ENCODE measurements at regions not wholly inside any gene's neighbourhood (a gene's known extent, or its start where the extent isn't known, plus 50 kb on each side); places are given as distances from the start of the nearest gene placed in this dataset.

DNA sequence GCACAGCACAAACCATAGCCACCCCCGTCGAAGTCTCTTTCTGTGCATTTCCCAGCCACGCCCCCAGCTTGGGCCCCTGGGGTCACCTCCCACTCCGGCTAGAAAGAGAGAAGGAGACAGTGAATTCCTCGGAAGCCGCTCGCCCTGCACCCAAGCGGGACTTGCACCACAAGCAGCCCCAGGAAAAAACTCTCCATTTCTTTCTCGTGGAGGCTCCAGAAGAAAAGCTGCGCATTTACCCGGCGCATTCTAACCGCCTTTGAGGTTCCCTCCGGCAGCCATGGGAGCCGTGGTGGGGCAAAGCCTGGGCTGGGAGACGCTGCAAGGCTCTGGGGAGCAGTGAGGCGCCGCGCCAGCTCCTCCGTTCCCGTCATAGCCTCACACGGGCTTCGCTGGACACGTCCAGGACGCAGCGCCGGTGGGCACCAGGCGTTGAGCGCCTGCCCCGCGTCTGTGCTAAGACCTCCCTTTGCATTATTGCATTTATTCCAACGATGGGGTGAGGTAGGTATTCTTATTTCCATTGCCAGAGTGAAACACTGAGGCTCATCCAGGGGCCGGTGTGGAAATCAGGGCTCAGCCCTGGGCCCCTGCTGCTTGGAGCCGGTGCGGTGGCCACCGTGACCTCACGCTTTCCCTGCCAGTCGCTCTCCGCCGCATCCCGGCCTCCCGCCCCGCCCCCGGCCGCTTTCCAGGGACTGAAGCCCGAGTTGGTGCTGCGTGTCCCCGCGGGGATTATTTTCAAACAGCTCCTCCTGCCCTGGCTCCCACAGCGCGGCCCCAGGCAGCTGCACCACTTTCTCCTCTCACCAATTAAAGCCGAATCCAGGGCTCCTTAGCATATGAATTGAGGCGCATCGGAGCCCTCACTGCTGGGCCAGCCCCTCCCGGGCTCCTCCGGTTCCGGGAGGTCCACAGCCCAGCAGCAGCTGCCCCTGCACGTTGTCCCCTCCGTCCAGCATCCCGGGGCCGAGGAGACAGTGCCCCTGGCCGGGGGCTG lies 148.3 kb upstream of the AFDN start:
- DNase-seq (ENCODE audit: low spot score), result no peak
- TF ChIP-seq, protein P1, sequence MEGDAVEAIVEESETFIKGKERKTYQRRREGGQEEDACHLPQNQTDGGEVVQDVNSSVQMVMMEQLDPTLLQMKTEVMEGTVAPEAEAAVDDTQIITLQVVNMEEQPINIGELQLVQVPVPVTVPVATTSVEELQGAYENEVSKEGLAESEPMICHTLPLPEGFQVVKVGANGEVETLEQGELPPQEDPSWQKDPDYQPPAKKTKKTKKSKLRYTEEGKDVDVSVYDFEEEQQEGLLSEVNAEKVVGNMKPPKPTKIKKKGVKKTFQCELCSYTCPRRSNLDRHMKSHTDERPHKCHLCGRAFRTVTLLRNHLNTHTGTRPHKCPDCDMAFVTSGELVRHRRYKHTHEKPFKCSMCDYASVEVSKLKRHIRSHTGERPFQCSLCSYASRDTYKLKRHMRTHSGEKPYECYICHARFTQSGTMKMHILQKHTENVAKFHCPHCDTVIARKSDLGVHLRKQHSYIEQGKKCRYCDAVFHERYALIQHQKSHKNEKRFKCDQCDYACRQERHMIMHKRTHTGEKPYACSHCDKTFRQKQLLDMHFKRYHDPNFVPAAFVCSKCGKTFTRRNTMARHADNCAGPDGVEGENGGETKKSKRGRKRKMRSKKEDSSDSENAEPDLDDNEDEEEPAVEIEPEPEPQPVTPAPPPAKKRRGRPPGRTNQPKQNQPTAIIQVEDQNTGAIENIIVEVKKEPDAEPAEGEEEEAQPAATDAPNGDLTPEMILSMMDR (IDR thresholded peaks at IDR 0.05; ENCODE audit: extremely low read depth, insufficient read depth, missing control alignments), result no peak
- in situ Hi-C loops (cut with MboI; ENCODE audit: low pct_unique_long_range_greater_than_20kb, low sequenced_read_pairs, unreplicated experiment), result no loop called here

DNA sequence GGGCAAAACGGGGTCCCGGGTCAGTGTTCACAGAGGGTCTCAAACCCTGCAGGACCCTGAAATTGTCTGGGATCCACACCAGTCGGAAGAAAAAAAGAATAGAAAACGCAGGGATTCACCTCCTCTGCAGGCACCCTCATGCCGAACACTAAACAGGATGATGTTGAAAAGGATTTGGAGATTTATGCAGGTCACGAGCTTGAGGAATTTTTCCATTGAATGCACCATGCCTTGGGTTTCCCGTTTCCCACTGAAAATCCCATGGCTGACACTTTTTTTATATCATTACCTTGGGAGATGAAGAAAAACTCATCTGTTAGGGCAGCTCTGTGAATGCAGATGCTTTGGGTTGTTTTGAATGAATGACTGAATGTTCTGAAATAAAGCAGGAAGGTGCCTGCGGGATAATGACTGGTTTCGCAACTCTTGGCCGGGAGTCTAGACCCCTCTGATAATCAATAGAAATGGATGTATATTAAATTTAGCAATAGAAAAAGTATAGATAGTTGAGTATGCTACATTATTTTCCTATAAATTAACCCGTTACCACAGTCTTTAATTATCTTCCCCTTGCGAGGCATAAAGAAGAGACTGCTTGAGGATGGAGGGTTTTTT lies 147.5 kb upstream of the AFDN start:
- TF ChIP-seq, protein P1 (IDR thresholded peaks at IDR 0.05; ENCODE audit: extremely low read depth, insufficient read depth, missing control alignments), result no peak
- DNase-seq (ENCODE audit: low spot score), result no peak
- in situ Hi-C loops (cut with MboI; ENCODE audit: low pct_unique_long_range_greater_than_20kb, low sequenced_read_pairs, unreplicated experiment), result no loop called here

DNA sequence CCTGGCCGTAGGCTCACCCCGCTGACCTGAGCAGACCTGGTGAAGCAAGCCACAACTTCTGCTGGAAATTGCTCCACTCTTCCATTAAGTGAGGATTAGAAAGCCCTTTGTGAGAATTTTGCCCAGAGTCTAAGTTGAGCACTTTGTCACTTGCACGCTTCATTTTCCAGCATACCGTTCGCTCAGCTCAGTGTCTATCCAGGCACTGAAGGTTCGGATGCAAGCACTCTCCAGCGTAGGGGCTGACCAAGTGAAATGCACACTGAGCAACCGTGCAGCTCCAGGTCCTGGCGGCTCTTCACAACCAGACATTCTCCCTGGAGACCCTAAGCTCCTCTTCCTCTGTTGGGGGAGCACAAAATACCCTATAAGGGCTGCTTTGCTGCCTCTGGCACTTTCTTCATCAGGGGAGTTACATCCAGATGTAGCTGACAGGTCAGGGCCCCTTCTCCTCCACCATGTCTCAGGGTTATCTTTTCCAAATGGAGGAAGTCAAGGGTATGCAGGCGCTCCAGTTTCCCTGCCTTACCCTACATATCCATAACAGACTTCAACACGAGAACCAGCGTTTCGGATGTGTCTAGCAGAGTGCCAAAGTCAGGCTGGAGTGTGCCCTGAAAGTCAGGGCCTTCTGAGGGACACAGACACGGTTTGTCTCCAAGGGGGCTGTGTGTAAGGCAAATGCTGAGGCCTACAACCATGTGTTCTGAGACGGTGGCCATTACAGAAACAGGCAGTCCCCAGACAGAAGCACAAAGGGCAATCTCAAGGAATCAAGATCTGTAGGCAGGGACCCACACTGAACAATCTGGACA lies 146.7 kb upstream of the AFDN start:
- no peak for DNase-seq (ENCODE audit: low spot score)
- TF ChIP-seq, protein P1 (IDR thresholded peaks at IDR 0.05; ENCODE audit: extremely low read depth, insufficient read depth, missing control alignments), result no peak
- in situ Hi-C loops (cut with MboI; ENCODE audit: low pct_unique_long_range_greater_than_20kb, low sequenced_read_pairs, unreplicated experiment), result no loop called here

DNA sequence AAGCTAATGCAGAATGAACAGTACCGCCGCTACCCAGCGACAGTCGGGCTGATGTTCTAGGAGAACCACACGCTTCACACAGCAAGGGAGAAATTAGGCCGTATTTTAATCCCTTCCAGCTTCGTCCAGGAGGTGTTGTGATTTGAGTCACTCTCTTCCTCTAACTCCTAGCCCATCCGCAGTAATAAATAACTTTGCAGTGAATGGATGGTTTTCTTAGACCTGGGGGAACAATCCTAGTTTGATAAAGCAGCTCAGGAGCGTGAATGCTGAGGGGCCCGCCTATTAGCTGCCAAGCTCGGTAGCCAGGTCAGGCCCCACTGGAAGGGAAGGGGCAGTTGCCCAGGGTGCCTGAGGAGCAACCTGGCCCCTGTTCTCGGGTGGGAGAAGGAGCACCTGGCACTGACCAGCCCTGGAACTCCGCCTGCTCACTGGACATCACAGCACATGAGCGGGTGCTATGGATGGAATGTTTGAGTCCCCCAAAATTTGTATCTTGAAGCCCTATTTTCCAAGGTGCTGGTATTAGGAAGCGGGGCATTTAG lies 146.0 kb upstream of the AFDN start:
- TF ChIP-seq, protein P1 (IDR thresholded peaks at IDR 0.05; ENCODE audit: extremely low read depth, insufficient read depth, missing control alignments), result no peak
- in situ Hi-C loops (cut with MboI; ENCODE audit: low pct_unique_long_range_greater_than_20kb, low sequenced_read_pairs, unreplicated experiment), result no loop called here
- DNase-seq (ENCODE audit: low spot score), result no peak

DNA sequence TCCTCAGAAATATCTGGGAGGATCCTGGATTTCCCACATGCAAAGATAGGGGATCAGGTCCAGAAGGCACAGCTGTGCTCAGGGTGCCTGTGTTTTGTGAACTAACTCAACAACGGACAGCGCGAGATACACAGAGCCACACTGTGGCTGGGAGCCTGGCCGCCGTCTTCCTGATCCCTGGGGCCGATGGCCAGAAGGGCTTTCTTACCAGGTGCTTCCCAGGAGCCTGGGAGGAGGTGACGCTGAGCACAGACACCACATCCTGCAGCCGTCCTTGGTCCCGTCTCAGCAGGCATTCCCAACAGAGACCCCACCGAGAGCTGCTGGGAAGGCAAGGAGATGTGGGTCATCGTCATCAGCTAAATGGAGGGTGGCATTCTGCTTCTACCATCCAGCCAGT lies 144.6 kb upstream of the AFDN start:
- in situ Hi-C loops (cut with MboI; ENCODE audit: low pct_unique_long_range_greater_than_20kb, low sequenced_read_pairs, unreplicated experiment), result no loop called here
- DNase-seq (ENCODE audit: low spot score), result no peak
- TF ChIP-seq, protein P1 (IDR thresholded peaks at IDR 0.05; ENCODE audit: extremely low read depth, insufficient read depth, missing control alignments), result no peak

DNA sequence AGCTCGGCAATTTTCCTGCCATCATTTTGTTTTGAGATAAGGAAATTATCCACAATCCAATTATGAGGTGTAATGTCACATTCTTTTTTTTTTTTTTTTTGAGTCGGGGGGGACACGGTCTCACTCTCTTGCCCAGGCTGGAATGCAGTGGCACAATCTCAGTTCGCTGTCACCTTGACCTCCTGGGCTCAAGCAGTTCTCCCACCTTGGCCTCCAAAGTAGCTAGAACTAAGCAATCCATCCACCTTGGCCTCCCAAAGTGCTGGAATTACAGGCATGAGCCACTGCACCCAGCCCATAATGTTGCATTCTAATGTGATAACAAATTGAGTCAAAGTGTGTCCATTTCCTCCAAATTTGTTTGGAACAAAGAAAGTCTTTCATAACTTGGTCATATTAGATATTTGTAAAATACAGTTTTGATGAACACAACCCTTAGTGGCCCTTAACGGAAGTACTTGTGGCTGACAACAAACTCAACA lies 144.1 kb upstream of the AFDN start:
- in situ Hi-C loops (cut with MboI; ENCODE audit: low pct_unique_long_range_greater_than_20kb, low sequenced_read_pairs, unreplicated experiment), result no loop called here
- DNase-seq (ENCODE audit: low spot score), result no peak
- TF ChIP-seq, protein P1 (IDR thresholded peaks at IDR 0.05; ENCODE audit: extremely low read depth, insufficient read depth, missing control alignments), result no peak
